Endodermal cell (in vitro differentiated cells): ENCODE measurements at regions not wholly inside any gene's neighbourhood (a gene's known extent, or its start where the extent isn't known, plus 50 kb on each side); places are given as distances from the start of the nearest gene placed in this dataset.
"Not testable (repeated sequence)": the region's sequence is repeated elsewhere in the genome, so short reads cannot be mapped to it uniquely, and the experiment has no call there.

Experiments
- DNase-seq: peaks from one replicate; pipeline ENCODE4 v3.0.0-alpha.2; 2017
- H3K27ac ChIP-seq: 2 replicates; pipeline ENCODE4 v1.5.1; 2013; ENCODE audit warnings: mild to moderate bottlenecking, low read depth, low read length, moderate library complexity
- H3K27me3 ChIP-seq: 2 replicates; pipeline ENCODE4 v1.6.1; 2013; ENCODE audit warnings: mild to moderate bottlenecking, low read length, moderate library complexity; ENCODE audit not compliant: insufficient read depth, control insufficient read depth, poor library complexity, severe bottlenecking
- H3K36me3 ChIP-seq: 2 replicates; pipeline ENCODE4 v1.7.0; 2013; ENCODE audit warnings: mild to moderate bottlenecking, low read length, moderate library complexity; ENCODE audit not compliant: control insufficient read depth, insufficient read depth
- H3K4me1 ChIP-seq: one replicate; pipeline ENCODE4 v1.7.0; 2013; ENCODE audit warnings: low read length; ENCODE audit not compliant: control insufficient read depth, insufficient read depth
- H3K4me3 ChIP-seq: 2 replicates; pipeline ENCODE4 v1.5.1; 2013; ENCODE audit warnings: mild to moderate bottlenecking, low read length, moderate library complexity
- H3K9ac ChIP-seq: 2 replicates; pipeline ENCODE4 v1.6.1; 2013; ENCODE audit warnings: mild to moderate bottlenecking, low read length, moderate library complexity; ENCODE audit not compliant: poor library complexity, severe bottlenecking; ENCODE audit errors: extremely low read depth
- H3K9me3 ChIP-seq: 2 replicates; pipeline ENCODE4 v1.6.1; 2013; ENCODE audit warnings: mild to moderate bottlenecking, low read length, moderate library complexity; ENCODE audit not compliant: control insufficient read depth
- H3K27ac Mint-ChIP-seq: 2 replicates; pipeline ENCODE4 v1.8.0; 2020; ENCODE audit warnings: mixed read lengths
- H3K27me3 Mint-ChIP-seq: 2 replicates; pipeline ENCODE4 v1.8.0; 2021; ENCODE audit warnings: mild to moderate bottlenecking, mixed read lengths; ENCODE audit not compliant: insufficient read depth
- H3K36me3 Mint-ChIP-seq: 2 replicates; pipeline ENCODE4 v1.8.0; 2020; ENCODE audit warnings: low read depth, mixed read lengths
- H3K4me1 Mint-ChIP-seq: 2 replicates; pipeline ENCODE4 v1.8.0; 2020; ENCODE audit warnings: mixed read lengths
- H3K4me3 Mint-ChIP-seq: 2 replicates; pipeline ENCODE4 v1.8.0; 2020; ENCODE audit warnings: mild to moderate bottlenecking, moderate library complexity, mixed read lengths
- H3K9me3 Mint-ChIP-seq: 2 replicates; pipeline ENCODE4 v1.8.0; 2020; ENCODE audit warnings: mild to moderate bottlenecking, mixed read lengths
- WGBS, 2 experiments: methylation state at CpG; one replicate each; pipeline versions ENCODE4 v1.1.5 to v1.1.7; 2013; ENCODE audit warnings: missing lambda C conversion rate in 2 of 2, mixed read lengths in 1 of 2; ENCODE audit not compliant: insufficient coverage in 1 of 2, insufficient read length in 1 of 2; 5-methylcytosine and 5-hydroxymethylcytosine counted together
- TF ChIP-seq, protein P1 (sequence below): fragments of 200-600 bp; sonication (generic); conservative IDR thresholded peaks from 2 replicates; pipeline ENCODE4 v1.5.0; 2021; ENCODE audit warnings: antibody characterized with exemption, mild to moderate bottlenecking

DNA sequence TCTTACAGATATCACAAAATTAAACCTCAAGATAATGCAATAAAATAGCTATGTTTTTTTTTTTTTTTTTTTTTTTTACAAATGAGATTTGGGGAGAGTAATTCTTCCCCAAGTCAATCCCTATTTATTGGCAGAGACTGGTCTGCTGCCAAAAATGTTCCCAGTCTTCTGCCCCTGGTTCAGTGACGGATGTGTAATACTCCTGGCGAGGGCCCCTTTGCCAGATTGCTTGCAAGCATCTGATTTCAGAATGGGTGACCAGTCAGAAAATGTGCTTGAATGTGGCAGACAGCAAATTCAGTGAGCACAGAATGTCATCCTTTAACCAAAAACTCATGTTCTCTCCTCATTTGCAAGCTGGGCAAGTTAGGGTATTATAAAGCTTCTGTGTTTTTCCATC lies 363.8 kb upstream of the MTNR1B start:
- Mint-ChIP-seq H3K4me1 (no peaks in the 10 kb centered on the region), H3K27ac (no peak overlapping the region), H3K27me3 (peaks cover 13% of the 10 kb centered on the region), H3K36me3 (no peaks in the 10 kb centered on the region), H3K4me3 (no peak overlapping the region), H3K9me3 (no peaks in the 10 kb centered on the region)
- TF ChIP-seq, protein P1, sequence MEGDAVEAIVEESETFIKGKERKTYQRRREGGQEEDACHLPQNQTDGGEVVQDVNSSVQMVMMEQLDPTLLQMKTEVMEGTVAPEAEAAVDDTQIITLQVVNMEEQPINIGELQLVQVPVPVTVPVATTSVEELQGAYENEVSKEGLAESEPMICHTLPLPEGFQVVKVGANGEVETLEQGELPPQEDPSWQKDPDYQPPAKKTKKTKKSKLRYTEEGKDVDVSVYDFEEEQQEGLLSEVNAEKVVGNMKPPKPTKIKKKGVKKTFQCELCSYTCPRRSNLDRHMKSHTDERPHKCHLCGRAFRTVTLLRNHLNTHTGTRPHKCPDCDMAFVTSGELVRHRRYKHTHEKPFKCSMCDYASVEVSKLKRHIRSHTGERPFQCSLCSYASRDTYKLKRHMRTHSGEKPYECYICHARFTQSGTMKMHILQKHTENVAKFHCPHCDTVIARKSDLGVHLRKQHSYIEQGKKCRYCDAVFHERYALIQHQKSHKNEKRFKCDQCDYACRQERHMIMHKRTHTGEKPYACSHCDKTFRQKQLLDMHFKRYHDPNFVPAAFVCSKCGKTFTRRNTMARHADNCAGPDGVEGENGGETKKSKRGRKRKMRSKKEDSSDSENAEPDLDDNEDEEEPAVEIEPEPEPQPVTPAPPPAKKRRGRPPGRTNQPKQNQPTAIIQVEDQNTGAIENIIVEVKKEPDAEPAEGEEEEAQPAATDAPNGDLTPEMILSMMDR = no peak
- DNase-seq = no peak
- Histone ChIP-seq H3K4me1 (no peaks in the 10 kb centered on the region), H3K9ac (no peak overlapping the region), H3K27me3 (peaks cover 9% of the 10 kb centered on the region), H3K4me3 (no peak overlapping the region), H3K36me3 (no peaks in the 10 kb centered on the region), H3K27ac (no peak overlapping the region), H3K9me3 (no peaks in the 10 kb centered on the region)
- WGBS, 2 experiments = 93 to 95% methylated on average over 2 of the region's 2 CpGs

DNA sequence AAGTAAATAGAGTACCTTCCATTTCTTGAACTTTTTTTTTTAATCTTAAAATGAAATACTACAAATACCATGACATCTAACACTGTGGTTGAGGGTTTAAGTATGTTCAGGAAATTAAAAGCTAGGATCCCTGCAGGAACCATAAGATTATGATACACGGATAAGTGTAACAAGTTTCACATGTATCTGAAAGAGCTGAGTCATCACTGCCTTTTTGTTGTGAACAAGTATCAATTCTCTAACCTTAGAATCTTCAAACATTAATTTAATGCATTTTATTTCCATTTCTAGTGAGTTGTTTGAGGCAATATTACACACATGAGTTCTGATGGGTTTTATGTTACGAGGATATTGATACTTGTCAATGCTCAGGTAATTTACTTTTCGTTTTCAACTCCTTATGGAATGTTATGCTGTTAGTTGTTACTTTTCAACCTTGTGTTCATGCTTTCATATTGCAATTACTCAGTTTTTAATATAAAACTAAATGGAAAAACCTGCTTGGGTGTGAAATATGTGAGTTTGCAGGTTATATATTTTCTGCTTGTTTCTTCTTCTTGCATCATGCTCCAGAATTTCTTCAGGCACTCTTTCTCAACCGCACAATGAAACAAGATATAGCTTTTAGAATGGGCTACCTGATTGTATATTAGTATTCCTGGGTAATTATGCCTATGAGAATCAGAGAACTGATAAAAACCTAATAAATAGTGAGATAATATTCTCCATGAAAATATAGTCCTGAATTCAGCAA lies 361.3 kb upstream of the MTNR1B start:
- H3K4me1 Mint-ChIP-seq = no peaks in the 10 kb centered on the region
- no peaks in the 10 kb centered on the region for H3K9me3 ChIP-seq
- H3K4me3 Mint-ChIP-seq = no peak overlapping the region
- H3K27ac Mint-ChIP-seq = no peak overlapping the region
- H3K27ac ChIP-seq = no peak overlapping the region
- no peaks in the 10 kb centered on the region for H3K36me3 ChIP-seq
- no peaks in the 10 kb centered on the region for H3K4me1 ChIP-seq
- H3K9me3 Mint-ChIP-seq = no peaks in the 10 kb centered on the region
- no peaks in the 10 kb centered on the region for H3K36me3 Mint-ChIP-seq
- WGBS, 2 experiments = 88 to 92% methylated on average over 1 to 3 of the region's 4 CpGs
- H3K4me3 ChIP-seq = no peak overlapping the region
- H3K27me3 ChIP-seq = peaks cover 9% of the 10 kb centered on the region
- H3K9ac ChIP-seq = no peak overlapping the region
- TF ChIP-seq, protein P1 = no peak
- peaks cover 13% of the 10 kb centered on the region for H3K27me3 Mint-ChIP-seq
- DNase-seq = no peak

DNA sequence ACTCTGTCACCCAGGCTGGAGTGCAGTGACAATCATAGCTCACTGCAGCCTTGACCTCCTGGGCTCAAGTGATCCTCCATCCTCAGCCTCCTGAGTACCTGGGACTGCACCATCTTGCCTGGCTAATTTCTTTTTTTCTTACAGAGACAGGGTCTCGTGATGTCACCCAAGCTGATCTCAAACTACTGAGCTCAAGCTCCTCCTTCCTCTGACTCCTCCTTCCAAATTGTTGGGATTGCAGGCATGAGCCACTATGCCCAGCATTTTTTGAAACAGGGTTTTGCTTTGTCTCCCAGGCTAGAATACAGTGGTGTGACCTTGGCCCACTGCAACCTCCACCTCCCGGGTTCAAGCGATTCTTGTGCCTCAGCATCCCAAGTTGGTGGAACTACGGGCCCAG lies 358.3 kb upstream of the MTNR1B start:
- TF ChIP-seq, protein P1 = no peak
- Mint-ChIP-seq H3K9me3 (peaks cover 1% of the 10 kb centered on the region), H3K4me1 (no peaks in the 10 kb centered on the region), H3K4me3 (no peak overlapping the region), H3K27me3 (no peaks in the 10 kb centered on the region), H3K36me3 (no peaks in the 10 kb centered on the region), H3K27ac (no peak overlapping the region)
- WGBS, 2 experiments = 97 to 98% methylated on average over 4 of the region's 4 CpGs
- H3K9ac ChIP-seq = no peak overlapping the region
- H3K4me3 ChIP-seq = no peak overlapping the region
- H3K4me1 ChIP-seq = no peaks in the 10 kb centered on the region
- no peaks in the 10 kb centered on the region for H3K9me3 ChIP-seq
- DNase-seq = no peak
- no peaks in the 10 kb centered on the region for H3K27me3 ChIP-seq
- no peaks in the 10 kb centered on the region for H3K36me3 ChIP-seq
- H3K27ac ChIP-seq = no peak overlapping the region

DNA sequence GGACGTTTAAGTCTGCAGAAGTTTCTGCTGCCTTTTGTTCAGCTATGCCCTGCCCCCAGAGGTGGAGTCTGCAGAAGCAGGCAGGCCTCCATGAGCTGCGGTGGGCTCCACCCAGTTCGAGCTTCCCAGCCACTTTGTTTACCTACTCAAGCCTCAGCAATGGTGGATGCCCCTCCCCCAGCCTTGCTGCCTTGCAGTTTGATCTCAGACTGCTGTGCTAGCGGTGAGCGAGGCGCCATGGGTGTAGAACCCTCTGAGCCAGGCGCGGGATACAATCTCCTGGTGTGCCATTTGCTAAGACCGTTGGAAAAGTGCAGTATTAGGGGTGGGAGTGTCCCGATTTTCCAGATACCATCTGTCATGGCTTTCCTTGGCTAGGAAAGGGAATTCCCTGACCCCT lies 351.4 kb upstream of the MTNR1B start:
- peaks cover 18% of the 10 kb centered on the region for H3K9me3 ChIP-seq
- H3K4me1 ChIP-seq, H3K27me3 ChIP-seq, DNase-seq, H3K36me3 ChIP-seq, H3K4me1 Mint-ChIP-seq, H3K4me3 ChIP-seq, H3K27ac ChIP-seq, H3K4me3 Mint-ChIP-seq, H3K27me3 Mint-ChIP-seq, H3K9ac ChIP-seq, H3K36me3 Mint-ChIP-seq, H3K27ac Mint-ChIP-seq: not testable (repeated sequence)
- H3K9me3 Mint-ChIP-seq = peaks cover 22% of the 10 kb centered on the region
- WGBS, 2 experiments = 93 to 96% methylated on average over 9 to 10 of the region's 10 CpGs
